CD4-positive, alpha-beta T cell (primary cell): ENCODE measurements at regions not wholly inside any gene's neighbourhood (a gene's known extent, or its start where the extent isn't known, plus 50 kb on each side); places are given as distances from the start of the nearest gene placed in this dataset.

Experiments
- ATAC-seq: fragments of 200-7000 bp; cut with Tn5 transposase; one replicate; pipeline ENCODE4 v1.10.0; 2022; ENCODE audit warnings: mild to moderate bottlenecking; ENCODE audit not compliant: poor library complexity
- CTCF ChIA-PET: fragments of 350-600 bp; sonication (Branson Sonifier 250); formaldehyde crosslinking; loops from one replicate; lab custom pipeline; 2021; ENCODE audit warnings: antibody characterized with exemption, inconsistent platforms; lab: Charles Lee
- POLR2A ChIA-PET: fragments of 350-600 bp; sonication (Branson Sonifier 250); formaldehyde crosslinking; loops from one replicate; lab custom pipeline; 2021; ENCODE audit warnings: antibody characterized with exemption, inconsistent platforms; lab: Charles Lee
- DNase-seq, 14 experiments: peaks; one replicate each; pipeline ENCODE4 v3.0.0-alpha.2; 2013 to 2020; ENCODE audit warnings: mixed read lengths in 2 of 14
- H3K27ac ChIP-seq, 2 donors: one replicate each; pipeline versions ENCODE4 v1.5.1 to v1.7.0; 2013; ENCODE audit warnings: low read length in 2 of 2, low read depth in 1 of 2, mild to moderate bottlenecking in 1 of 2
- H3K27me3 ChIP-seq, 2 experiments: 1 replicate in 1 of 2; 2 replicates in 1 of 2; pipeline versions ENCODE4 v1.6.1 to v1.7.0; 2013; ENCODE audit warnings: low read length in 2 of 2, control low read depth in 1 of 2, mild to moderate bottlenecking in 1 of 2, moderate library complexity in 1 of 2; ENCODE audit not compliant: insufficient read depth in 2 of 2, control insufficient read depth in 1 of 2
- H3K36me3 ChIP-seq: one replicate; pipeline ENCODE4 v1.6.1; 2013; ENCODE audit warnings: low read length, control low read depth; ENCODE audit not compliant: insufficient read depth
- H3K4me1 ChIP-seq: one replicate; pipeline ENCODE4 v1.6.1; 2013; ENCODE audit warnings: low read length, control low read depth; ENCODE audit not compliant: insufficient read depth
- H3K4me3 ChIP-seq: one replicate; pipeline ENCODE4 v1.5.1; 2013; ENCODE audit warnings: mild to moderate bottlenecking, low read length, moderate library complexity
- H3K9me3 ChIP-seq, 2 experiments: 1 replicate in 1 of 2; 2 replicates in 1 of 2; pipeline versions ENCODE4 v1.6.1 to v1.7.0; 2013; ENCODE audit warnings: low read length in 2 of 2, mild to moderate bottlenecking in 2 of 2, control low read depth in 1 of 2, moderate library complexity in 1 of 2; ENCODE audit not compliant: control insufficient read depth in 1 of 2, insufficient read depth in 1 of 2
- H3K27ac Mint-ChIP-seq: one replicate; pipeline ENCODE4 v1.8.0; 2020; ENCODE audit warnings: mixed read lengths
- H3K27me3 Mint-ChIP-seq: one replicate; pipeline ENCODE4 v1.8.0; 2021; ENCODE audit warnings: mixed read lengths
- H3K36me3 Mint-ChIP-seq: one replicate; pipeline ENCODE4 v1.8.0; 2021; ENCODE audit warnings: low read depth, mixed read lengths
- H3K4me1 Mint-ChIP-seq: one replicate; pipeline ENCODE4 v1.8.0; 2021; ENCODE audit warnings: low read depth, mixed read lengths
- H3K4me3 Mint-ChIP-seq: one replicate; pipeline ENCODE4 v1.8.0; 2020; ENCODE audit warnings: mild to moderate bottlenecking, mixed read lengths
- H3K9me3 Mint-ChIP-seq: one replicate; pipeline ENCODE4 v1.8.0; 2020; ENCODE audit warnings: mixed read lengths
- intact Hi-C, 2 experiments: fragments of 100-400 bp; cut with DNase I in 1 of 2; cut with micrococcal nuclease in 1 of 2; formaldehyde crosslinking; loops; one replicate each; pipeline versions ENCODE4 v1.15.1 to v1.9.0; 2023 to 2025; cut with DNase I, micrococcal nuclease
- TF ChIP-seq, protein P1 (sequence below): fragments of 200-600 bp; IDR thresholded peaks from one replicate; pipeline ENCODE4 v1.8.0; 2022; ENCODE audit warnings: antibody characterized with exemption, mild to moderate bottlenecking

DNA sequence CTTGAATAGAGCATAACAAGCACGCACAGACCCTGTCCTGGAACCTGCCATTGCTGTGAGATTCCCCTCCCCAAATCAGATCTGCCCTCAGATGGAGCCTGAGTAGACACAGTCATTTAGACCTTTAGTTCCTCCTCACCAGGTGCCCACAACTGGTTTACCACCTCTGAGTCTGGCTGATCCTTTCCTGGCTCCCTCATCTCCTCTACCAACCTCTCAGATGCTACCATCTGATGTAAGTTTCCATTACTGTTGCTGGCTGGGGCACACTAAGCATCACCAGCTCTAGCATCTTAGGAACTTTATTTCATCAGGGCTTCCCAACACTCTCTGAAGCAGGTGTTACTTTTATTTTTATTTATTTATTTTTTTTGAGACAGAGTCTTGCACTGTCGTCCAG lies 288.3 kb downstream of the TLE3 start:
- intact Hi-C loops: no loop called here
- CTCF ChIA-PET: no interaction called here

DNA sequence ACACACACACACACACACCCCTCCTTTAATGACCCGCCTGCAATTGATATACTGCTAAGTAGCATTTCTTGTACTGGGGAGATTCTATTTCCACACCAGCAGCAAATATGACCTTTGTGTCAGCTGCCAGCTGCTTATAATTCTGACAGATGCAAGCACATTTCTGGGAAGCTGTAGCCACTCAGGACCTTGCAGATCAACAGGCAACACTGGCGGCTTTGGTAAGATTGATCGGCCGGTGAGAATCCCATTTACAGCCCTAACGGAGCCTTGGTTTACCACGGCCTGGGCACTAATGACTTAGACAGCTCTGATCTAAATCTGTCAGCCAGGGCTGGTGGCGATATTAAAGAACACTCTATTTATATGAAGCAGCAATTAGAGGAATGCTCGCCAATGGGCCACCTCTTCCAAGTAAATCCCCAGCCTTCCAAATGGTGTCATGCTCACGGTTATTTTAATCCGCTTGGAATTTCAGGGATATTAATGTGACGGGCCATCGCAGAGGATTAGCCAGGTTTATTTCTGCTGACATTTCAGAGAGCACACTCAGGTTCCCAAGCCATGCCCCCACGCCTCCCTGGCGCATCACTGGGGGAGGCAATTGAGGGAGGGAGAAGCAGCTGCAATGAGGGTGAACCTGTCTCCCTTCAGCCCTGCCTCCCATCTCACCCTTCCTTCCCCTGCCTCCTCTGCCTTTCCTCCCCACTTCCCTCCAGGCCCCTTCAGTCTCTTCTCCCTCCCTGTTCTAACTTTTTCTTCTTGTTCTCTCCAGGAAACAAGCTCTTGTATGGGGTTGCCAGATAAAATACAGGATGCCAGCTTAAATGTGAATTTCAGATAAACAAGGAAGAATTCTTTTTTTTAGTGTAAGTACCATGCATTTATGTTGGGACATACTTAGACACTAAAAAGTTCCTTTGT lies 287.0 kb downstream of the TLE3 start:
- H3K4me1 ChIP-seq: peaks cover 4% of the 10 kb centered on the region
- Mint-ChIP-seq H3K4me3 (no peak overlapping the region), H3K36me3 (no peaks in the 10 kb centered on the region), H3K27me3 (peaks cover 7% of the 10 kb centered on the region), H3K9me3 (no peaks in the 10 kb centered on the region), H3K27ac (no peak overlapping the region), H3K4me1 (peaks cover 5% of the 10 kb centered on the region)
- no peaks in the 10 kb centered on the region for H3K9me3 ChIP-seq
- no peak overlapping the region for H3K4me3 ChIP-seq
- H3K27ac ChIP-seq: no peak overlapping the region
- ChIA-PET POLR2A (no interaction called here), CTCF (no interaction called here)
- DNase-seq: no peak
- intact Hi-C loops: no loop called here
- TF ChIP-seq, protein P1, sequence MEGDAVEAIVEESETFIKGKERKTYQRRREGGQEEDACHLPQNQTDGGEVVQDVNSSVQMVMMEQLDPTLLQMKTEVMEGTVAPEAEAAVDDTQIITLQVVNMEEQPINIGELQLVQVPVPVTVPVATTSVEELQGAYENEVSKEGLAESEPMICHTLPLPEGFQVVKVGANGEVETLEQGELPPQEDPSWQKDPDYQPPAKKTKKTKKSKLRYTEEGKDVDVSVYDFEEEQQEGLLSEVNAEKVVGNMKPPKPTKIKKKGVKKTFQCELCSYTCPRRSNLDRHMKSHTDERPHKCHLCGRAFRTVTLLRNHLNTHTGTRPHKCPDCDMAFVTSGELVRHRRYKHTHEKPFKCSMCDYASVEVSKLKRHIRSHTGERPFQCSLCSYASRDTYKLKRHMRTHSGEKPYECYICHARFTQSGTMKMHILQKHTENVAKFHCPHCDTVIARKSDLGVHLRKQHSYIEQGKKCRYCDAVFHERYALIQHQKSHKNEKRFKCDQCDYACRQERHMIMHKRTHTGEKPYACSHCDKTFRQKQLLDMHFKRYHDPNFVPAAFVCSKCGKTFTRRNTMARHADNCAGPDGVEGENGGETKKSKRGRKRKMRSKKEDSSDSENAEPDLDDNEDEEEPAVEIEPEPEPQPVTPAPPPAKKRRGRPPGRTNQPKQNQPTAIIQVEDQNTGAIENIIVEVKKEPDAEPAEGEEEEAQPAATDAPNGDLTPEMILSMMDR: no peak
- H3K36me3 ChIP-seq: no peaks in the 10 kb centered on the region
- H3K27me3 ChIP-seq: no peaks in the 10 kb centered on the region
- ATAC-seq: no peak

More for the DNA sequence above, 288.3 kb downstream of the TLE3 start:
- no peak overlapping the region for H3K27ac ChIP-seq
- H3K4me3 Mint-ChIP-seq: no peak overlapping the region
- H3K36me3 ChIP-seq: no peaks in the 10 kb centered on the region
- no peaks in the 10 kb centered on the region for H3K9me3 Mint-ChIP-seq
- ATAC-seq (no peak), DNase-seq (no peak)
- peaks cover 7% of the 10 kb centered on the region for H3K4me1 ChIP-seq
- TF ChIP-seq, protein P1: no peak
- POLR2A ChIA-PET: no interaction called here
- H3K4me3 ChIP-seq: no peak overlapping the region
- peaks cover 5% of the 10 kb centered on the region for H3K4me1 Mint-ChIP-seq
- no peaks in the 10 kb centered on the region for H3K36me3 Mint-ChIP-seq
- H3K27ac Mint-ChIP-seq: no peak overlapping the region
- no peaks in the 10 kb centered on the region for H3K9me3 ChIP-seq
- H3K27me3 ChIP-seq: no peaks in the 10 kb centered on the region
- peaks cover 8% of the 10 kb centered on the region for H3K27me3 Mint-ChIP-seq

DNA sequence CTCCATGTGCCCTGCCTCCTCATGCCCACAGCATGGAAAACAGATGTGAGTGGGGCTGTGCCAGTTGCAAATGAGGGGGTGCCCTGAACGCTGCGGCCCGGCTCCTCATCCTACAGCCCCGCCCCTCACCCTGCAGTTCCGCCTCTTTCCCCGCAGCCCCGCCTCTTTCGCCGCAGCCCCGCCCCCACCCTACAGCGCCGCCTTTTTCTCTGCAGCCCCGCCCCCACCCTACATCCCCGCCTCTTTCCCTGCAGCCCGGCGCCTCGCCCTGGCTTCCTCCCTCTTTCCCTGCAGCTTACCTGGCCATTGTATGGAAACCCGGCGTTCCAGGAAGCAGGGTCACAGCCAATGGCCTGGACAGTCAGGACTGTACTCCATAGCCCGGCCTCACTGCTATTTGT lies 284.9 kb downstream of the TLE3 start:
- Mint-ChIP-seq H3K36me3 (no peaks in the 10 kb centered on the region), H3K27ac (no peak overlapping the region), H3K27me3 (no peaks in the 10 kb centered on the region), H3K9me3 (no peaks in the 10 kb centered on the region), H3K4me3 (no peak overlapping the region), H3K4me1 (no peaks in the 10 kb centered on the region)
- no peak for DNase-seq
- H3K36me3 ChIP-seq: no peaks in the 10 kb centered on the region
- no peak overlapping the region for H3K4me3 ChIP-seq
- H3K4me1 ChIP-seq: peaks cover 2% of the 10 kb centered on the region
- H3K9me3 ChIP-seq: no peaks in the 10 kb centered on the region
- ChIA-PET CTCF (no interaction called here), POLR2A (no interaction called here)
- ATAC-seq: no peak
- TF ChIP-seq, protein P1: no peak
- H3K27ac ChIP-seq: no peak overlapping the region
- intact Hi-C loops: no loop called here
- H3K27me3 ChIP-seq: no peaks in the 10 kb centered on the region
